Gastrocnemius medialis (tissue), 4 donors: ENCODE measurements at regions not wholly inside any gene's neighbourhood (a gene's known extent, or its start where the extent isn't known, plus 50 kb on each side); places are given as distances from the start of the nearest gene placed in this dataset.

ENCODE experiments used
- ATAC-seq, 2 donors: fragments of 150-250 bp; one replicate each; pipeline ENCODE4 v1.9.1; 2016
- DNase-seq, 2 donors: peaks; one replicate each; pipeline ENCODE4 v3.0.0-alpha.2; 2019
- H3K27ac ChIP-seq, 4 donors: fragments of 200-600 bp; sonication (generic); 1 replicate in 1 of 4; 2 replicates in 3 of 4; pipeline ENCODE4 v1.5.1; 2016 to 2018; ENCODE audit warnings: mild to moderate bottlenecking in 2 of 4, moderate library complexity in 1 of 4
- H3K27me3 ChIP-seq, 3 donors: fragments of 200-600 bp; sonication (generic) in 2 of 3; 1 replicate in 1 of 3; 2 replicates in 2 of 3; pipeline versions ENCODE4 v1.5.1 to v1.6.0; 2016 to 2019; ENCODE audit warnings: mild to moderate bottlenecking in 1 of 3, moderate library complexity in 1 of 3
- H3K36me3 ChIP-seq, 2 donors: fragments of 200-600 bp; sonication (generic) in 1 of 2; one replicate each; pipeline ENCODE4 v1.5.1; 2017 to 2018
- H3K4me1 ChIP-seq, 2 donors: fragments of 200-600 bp; sonication (generic) in 1 of 2; one replicate each; pipeline ENCODE4 v1.5.1; 2016 to 2017; ENCODE audit warnings: mild to moderate bottlenecking in 2 of 2
- H3K4me3 ChIP-seq, 4 donors: fragments of 200-600 bp; sonication (generic) in 3 of 4; 1 replicate in 1 of 4; 2 replicates in 3 of 4; pipeline ENCODE4 v1.5.1; 2016 to 2019; ENCODE audit warnings: mild to moderate bottlenecking in 2 of 4
- H3K9me3 ChIP-seq, 3 donors: fragments of 200-600 bp; sonication (generic) in 2 of 3; 1 replicate in 1 of 3; 2 replicates in 2 of 3; pipeline ENCODE4 v1.5.1; 2016 to 2019
- CTCF ChIP-seq, 5 experiments: fragments of 450-650 bp in 3 of 5; fragments of 200-600 bp in 2 of 5; sonication (generic) in 2 of 5; IDR thresholded peaks in 4 of 5; conservative IDR thresholded peaks in 1 of 5; 1 replicate in 4 of 5; 2 replicates in 1 of 5; pipeline ENCODE4 v1.5.1; 2016 to 2019; ENCODE audit warnings: antibody characterized with exemption in 5 of 5, mild to moderate bottlenecking in 3 of 5, moderate library complexity in 3 of 5
- POLR2A ChIP-seq, 2 donors: fragments of 450-650 bp; IDR thresholded peaks; one replicate each; pipeline ENCODE4 v1.6.1; 2017; ENCODE audit warnings: antibody characterized with exemption in 2 of 2, mild to moderate bottlenecking in 2 of 2, moderate library complexity in 2 of 2
- in situ Hi-C, 4 donors: fragments of 200-750 bp; cut with MboI; loops; one replicate each; pipeline versions ENCODE4 v1.15.0 to v1.8.0; 2017; ENCODE audit warnings: low sequenced_read_pairs in 4 of 4
- intact Hi-C: fragments of 100-400 bp; cut with DNase I; formaldehyde crosslinking; loops from one replicate; pipeline ENCODE4 v1.15.1; 2023; ENCODE audit warnings: low total_unique reads

GRCh38 chr1:175894581-175894980 is 151.2 kb upstream of the TNR start:
- intact Hi-C loops (no loop called here), in situ Hi-C loops (loop anchor here in 1 of 4 donors (25.0 kb wide), 2 partner anchors 407 to 757 kb away; no protein-coding TSS in a partner anchor)
- no peaks in the 10 kb centered on the region for H3K4me1 ChIP-seq
- no peak for DNase-seq
- no peaks in the 10 kb centered on the region for H3K9me3 ChIP-seq
- H3K27ac ChIP-seq: no peak overlapping the region
- TF ChIP-seq POLR2A (IDR thresholded peaks at IDR 0.05) (no peak), CTCF (IDR thresholded peaks at IDR 0.05 in 4 of 5, conservative IDR thresholded peaks at IDR 0.05 in 1 of 5) (no peak)
- no peak overlapping the region for H3K4me3 ChIP-seq
- ATAC-seq: no peak
- H3K36me3 ChIP-seq: no peaks in the 10 kb centered on the region
- no peaks in the 10 kb centered on the region for H3K27me3 ChIP-seq

GRCh38 chr1:175893192-175893591 is 149.8 kb upstream of the TNR start:
- Histone ChIP-seq H3K27me3 (no peaks in the 10 kb centered on the region), H3K4me1 (no peaks in the 10 kb centered on the region), H3K36me3 (no peaks in the 10 kb centered on the region), H3K27ac (no peak overlapping the region), H3K9me3 (no peaks in the 10 kb centered on the region), H3K4me3 (no peak overlapping the region)
- TF ChIP-seq CTCF (IDR thresholded peaks at IDR 0.05 in 4 of 5, conservative IDR thresholded peaks at IDR 0.05 in 1 of 5) (no peak), POLR2A (IDR thresholded peaks at IDR 0.05) (no peak)
- DNase-seq (no peak), ATAC-seq (no peak)
- intact Hi-C loops: no loop called here
- in situ Hi-C loops: loop anchor here in 1 of 4 donors (25.0 kb wide), 2 partner anchors 406 to 756 kb away; no protein-coding TSS in a partner anchor

- H3K4me1 ChIP-seq: no peaks in the 10 kb centered on the region
- DNase-seq (no peak), ATAC-seq (no peak)
- H3K9me3 ChIP-seq: no peaks in the 10 kb centered on the region
- H3K27ac ChIP-seq: no peak overlapping the region
- no peak overlapping the region for H3K4me3 ChIP-seq
- in situ Hi-C loops: loop anchor here in 1 of 4 donors (25.0 kb wide), 2 partner anchors 405 to 755 kb away; no protein-coding TSS in a partner anchor
- intact Hi-C loops: no loop called here
- H3K36me3 ChIP-seq: no peaks in the 10 kb centered on the region
- H3K27me3 ChIP-seq: no peaks in the 10 kb centered on the region
- TF ChIP-seq POLR2A (IDR thresholded peaks at IDR 0.05) (no peak), CTCF (IDR thresholded peaks at IDR 0.05 in 4 of 5, conservative IDR thresholded peaks at IDR 0.05 in 1 of 5) (no peak)
Observed at GRCh38 chr1:175892686-175893085, 149.3 kb upstream of the TNR start.

GRCh38 chr1:175891783-175892309 is 148.5 kb upstream of the TNR start:
- no peak overlapping the region for H3K4me3 ChIP-seq
- intact Hi-C loops (no loop called here), in situ Hi-C loops (loop anchor here in 1 of 4 donors (25.0 kb wide), 2 partner anchors 405 to 755 kb away; no protein-coding TSS in a partner anchor)
- no peaks in the 10 kb centered on the region for H3K27me3 ChIP-seq
- no peak for DNase-seq
- no peaks in the 10 kb centered on the region for H3K4me1 ChIP-seq
- TF ChIP-seq POLR2A (IDR thresholded peaks at IDR 0.05): no peak
- no peak for TF ChIP-seq CTCF (IDR thresholded peaks at IDR 0.05 in 4 of 5, conservative IDR thresholded peaks at IDR 0.05 in 1 of 5)
- no peaks in the 10 kb centered on the region for H3K9me3 ChIP-seq
- no peaks in the 10 kb centered on the region for H3K36me3 ChIP-seq
- H3K27ac ChIP-seq: no peak overlapping the region
- no peak for ATAC-seq

- Histone ChIP-seq H3K36me3 (no peaks in the 10 kb centered on the region), H3K9me3 (no peaks in the 10 kb centered on the region), H3K4me1 (no peaks in the 10 kb centered on the region), H3K27me3 (no peaks in the 10 kb centered on the region), H3K4me3 (no peak overlapping the region), H3K27ac (no peak overlapping the region)
- intact Hi-C loops (no loop called here), in situ Hi-C loops (loop anchor here in 1 of 4 donors (25.0 kb wide), 2 partner anchors 404 to 754 kb away; no protein-coding TSS in a partner anchor)
- TF ChIP-seq CTCF (IDR thresholded peaks at IDR 0.05 in 4 of 5, conservative IDR thresholded peaks at IDR 0.05 in 1 of 5) (no peak), POLR2A (IDR thresholded peaks at IDR 0.05) (no peak)
- ATAC-seq: no peak
- DNase-seq: no peak
Observed at GRCh38 chr1:175890958-175891357, 147.6 kb upstream of the TNR start.
